Neural cell (in vitro differentiated cells): ENCODE measurements at regions not wholly inside any gene's neighbourhood (a gene's known extent, or its start where the extent isn't known, plus 50 kb on each side); places are given as distances from the start of the nearest gene placed in this dataset.

Experiments used
- H2AFZ ChIP-seq: fragments of 200-600, 300-800 bp; sonication (generic), shearing (Covaris generic); 2 replicates; pipeline ENCODE4 v1.6.0; 2014; ENCODE audit warnings: low read depth, mild to moderate bottlenecking, antibody characterized with exemption, low read length, moderate library complexity
- H3F3A ChIP-seq: fragments of 200-600 bp; shearing (Covaris generic); 2 replicates; pipeline ENCODE4 v1.6.1; 2016; ENCODE audit warnings: mild to moderate bottlenecking, moderate library complexity, mixed read lengths, antibody characterized with exemption, low read length; ENCODE audit not compliant: insufficient read depth, poor library complexity, severe bottlenecking
- H3K27ac ChIP-seq: fragments of 200-600, 300-800 bp; sonication (generic), shearing (Covaris generic); 2 replicates; pipeline ENCODE4 v1.5.1; 2014; ENCODE audit warnings: mild to moderate bottlenecking, low read length, moderate library complexity
- H3K27me3 ChIP-seq: fragments of 300-800, 200-600 bp; sonication (generic), shearing (Covaris generic); 2 replicates; pipeline ENCODE4 v1.6.0; 2014; ENCODE audit warnings: mild to moderate bottlenecking, low read depth, low read length, moderate library complexity; ENCODE audit not compliant: insufficient read depth
- H3K36me3 ChIP-seq: fragments of 300-800, 200-600 bp; sonication (generic), shearing (Covaris generic); 2 replicates; pipeline ENCODE4 v1.5.1; 2014; ENCODE audit warnings: mild to moderate bottlenecking, antibody characterized with exemption, low read length, moderate library complexity; ENCODE audit not compliant: insufficient read depth
- H3K4me2 ChIP-seq: fragments of 300-800, 200-600 bp; sonication (generic), shearing (Covaris generic); 2 replicates; pipeline ENCODE4 v1.6.0; 2014; ENCODE audit warnings: mild to moderate bottlenecking, low read length
- H3K4me3 ChIP-seq: fragments of 300-800, 200-600 bp; sonication (generic), shearing (Covaris generic); 2 replicates; pipeline ENCODE4 v1.5.1; 2014; ENCODE audit warnings: mild to moderate bottlenecking, low read length, moderate library complexity
- H3K79me2 ChIP-seq: fragments of 200-600 bp; shearing (Covaris generic); replicated peaks from 2 replicates; pipeline ENCODE4 v1.6.0; 2014; ENCODE audit warnings: mild to moderate bottlenecking, low read length, moderate library complexity; ENCODE audit not compliant: insufficient read depth
- H3K9ac ChIP-seq: fragments of 300-800, 200-600 bp; sonication (generic), shearing (Covaris generic); 2 replicates; pipeline ENCODE4 v1.6.1; 2016; ENCODE audit warnings: mild to moderate bottlenecking, low read length, mixed read lengths
- H3K9me2 ChIP-seq: fragments of 200-600 bp; shearing (Covaris generic); 2 replicates; pipeline ENCODE4 v1.6.1; 2016; ENCODE audit warnings: mild to moderate bottlenecking, low read length, mixed read lengths; ENCODE audit not compliant: insufficient read depth
- H3K9me3 ChIP-seq: fragments of 200-600, 300-800 bp; sonication (generic), shearing (Covaris generic); 2 replicates; pipeline ENCODE4 v1.6.1; 2016; ENCODE audit warnings: mild to moderate bottlenecking, mixed run types, low read length, moderate library complexity, mixed read lengths
- H4K20me1 ChIP-seq: fragments of 200-600 bp; shearing (Covaris generic); 2 replicates; pipeline ENCODE4 v1.6.1; 2016; ENCODE audit warnings: mild to moderate bottlenecking, mixed run types; ENCODE audit not compliant: insufficient read depth
- CTCF ChIP-seq: fragments of 450-650 bp; IDR thresholded peaks from 2 replicates; pipeline ENCODE4 v1.5.1; 2014; ENCODE audit warnings: antibody characterized with exemption, mild to moderate bottlenecking, moderate library complexity; ENCODE audit not compliant: poor library complexity, severe bottlenecking
- EP300 ChIP-seq: fragments of 450-650 bp; conservative IDR thresholded peaks from 2 replicates; pipeline ENCODE4 v1.6.1; 2014; ENCODE audit warnings: antibody characterized with exemption, mild to moderate bottlenecking, moderate library complexity; ENCODE audit not compliant: poor library complexity, severe bottlenecking
- EZH2 ChIP-seq: fragments of 200-600, 300-800 bp; shearing (Covaris generic), sonication (generic); IDR thresholded peaks from 2 replicates; pipeline ENCODE4 v1.6.1; 2014; ENCODE audit warnings: antibody characterized with exemption, low read length, borderline replicate concordance, mild to moderate bottlenecking; ENCODE audit not compliant: insufficient read depth, poor library complexity, severe bottlenecking
- MXI1 ChIP-seq: fragments of 450-650 bp; conservative IDR thresholded peaks from 2 replicates; pipeline ENCODE4 v1.6.1; 2014; ENCODE audit warnings: antibody characterized with exemption, mild to moderate bottlenecking; ENCODE audit not compliant: poor library complexity, severe bottlenecking
- POLR2AphosphoS5 ChIP-seq: IDR thresholded peaks from 2 replicates; pipeline ENCODE4 v1.6.1; 2012
- RAD21 ChIP-seq: fragments of 450-650 bp; conservative IDR thresholded peaks from 2 replicates; pipeline ENCODE4 v1.6.1; 2014; ENCODE audit warnings: antibody characterized with exemption, mild to moderate bottlenecking, moderate library complexity
- REST ChIP-seq: IDR thresholded peaks from 2 replicates; pipeline ENCODE4 v1.6.1; 2012; ENCODE audit warnings: borderline replicate concordance
- SMC3 ChIP-seq: fragments of 450-650 bp; conservative IDR thresholded peaks from 2 replicates; pipeline ENCODE4 v1.6.1; 2014; ENCODE audit warnings: antibody characterized with exemption, mild to moderate bottlenecking, moderate library complexity; ENCODE audit not compliant: poor library complexity
- TAF1 ChIP-seq: IDR thresholded peaks from 2 replicates; pipeline ENCODE4 v1.6.1; 2012; ENCODE audit warnings: low read depth

GRCh38 chr4:162793571-162793970 is 373.1 kb downstream of the NAF1 start:
- no peaks in the 10 kb centered on the region for H3F3A ChIP-seq
- H3K9me3 ChIP-seq = no peaks in the 10 kb centered on the region
- H3K9me2 ChIP-seq = no peaks in the 10 kb centered on the region
- no peak overlapping the region for H3K27ac ChIP-seq
- H4K20me1 ChIP-seq = no peaks in the 10 kb centered on the region
- no peak overlapping the region for H3K4me3 ChIP-seq
- H3K79me2 ChIP-seq = no peaks in the 10 kb centered on the region
- H3K4me2 ChIP-seq = no peak overlapping the region
- no peak overlapping the region for H3K9ac ChIP-seq
- TF ChIP-seq SMC3 = no peak
- no peak for TF ChIP-seq EP300
- TF ChIP-seq MXI1 = no peak
- TF ChIP-seq REST = no peak
- no peak for TF ChIP-seq RAD21
- no peak for TF ChIP-seq TAF1
- no peak for TF ChIP-seq POLR2AphosphoS5
- H2AFZ ChIP-seq = no peak overlapping the region
- no peaks in the 10 kb centered on the region for H3K27me3 ChIP-seq
- H3K36me3 ChIP-seq = no peaks in the 10 kb centered on the region

- no peaks in the 10 kb centered on the region for H3K79me2 ChIP-seq
- no peak overlapping the region for H3K9ac ChIP-seq
- TF ChIP-seq EZH2 = no peak
- TF ChIP-seq SMC3 = no peak
- no peak for TF ChIP-seq MXI1
- TF ChIP-seq REST = no peak
- no peak for TF ChIP-seq CTCF
- TF ChIP-seq POLR2AphosphoS5 = no peak
- TF ChIP-seq RAD21 = no peak
- no peak for TF ChIP-seq EP300
- no peak for TF ChIP-seq TAF1
- H3F3A ChIP-seq = no peaks in the 10 kb centered on the region
- no peaks in the 10 kb centered on the region for H3K9me3 ChIP-seq
- no peaks in the 10 kb centered on the region for H3K9me2 ChIP-seq
- H3K4me3 ChIP-seq = no peak overlapping the region
- no peaks in the 10 kb centered on the region for H4K20me1 ChIP-seq
- no peak overlapping the region for H2AFZ ChIP-seq
- no peaks in the 10 kb centered on the region for H3K27me3 ChIP-seq
- H3K27ac ChIP-seq = no peak overlapping the region
- H3K36me3 ChIP-seq = no peaks in the 10 kb centered on the region
- no peak overlapping the region for H3K4me2 ChIP-seq
These were observed 373.7 kb downstream of the NAF1 start for GRCh38 chr4:162793004-162793403.
